Astrocyte of the spinal cord (primary cell): ENCODE measurements at regions not wholly inside any gene's neighbourhood (a gene's known extent, or its start where the extent isn't known, plus 50 kb on each side); places are given as distances from the start of the nearest gene placed in this dataset.
"Not testable (repeated sequence)": the region's sequence is repeated elsewhere in the genome, so short reads cannot be mapped to it uniquely, and the experiment has no call there.

ENCODE experiments used
- DNase-seq: peaks from one replicate; pipeline ENCODE4 v3.0.0; 2011; ENCODE audit warnings: low read depth, low spot score
- H3K4me3 ChIP-seq: 2 replicates; pipeline ENCODE4 v1.5.1; 2011; ENCODE audit warnings: low read depth, mild to moderate bottlenecking, low read length, moderate library complexity
- in situ Hi-C: cut with HindIII; loops from 2 replicates; pipeline ENCODE4 v1.10.0; 2017; ENCODE audit warnings: low sequenced_read_pairs
- TF ChIP-seq, protein P1 (sequence below): IDR thresholded peaks from 2 replicates; pipeline ENCODE4 v1.5.1; 2012; ENCODE audit warnings: low read depth, mild to moderate bottlenecking, low read length, inconsistent platforms

DNA sequence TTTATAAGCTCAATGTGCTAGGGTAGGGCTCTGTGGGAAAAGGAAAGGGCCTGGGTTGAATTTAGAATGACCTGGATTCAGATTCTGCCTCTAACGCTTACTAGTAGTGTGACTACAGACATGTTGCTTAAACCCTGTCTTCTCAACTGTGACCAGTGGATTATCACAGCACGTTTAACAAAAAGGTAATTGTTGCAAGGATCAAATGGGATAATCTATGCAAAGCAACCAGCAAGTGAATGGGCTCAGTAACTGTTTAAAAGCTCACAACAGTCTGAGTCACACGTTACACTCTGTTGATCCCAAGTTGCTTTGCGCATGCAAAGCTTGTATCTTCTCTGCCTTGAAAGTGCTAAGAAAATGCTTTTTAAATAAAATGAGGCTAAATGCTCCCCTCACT is 236.5 kb downstream of the IL20RB start:
- in situ Hi-C loops = no loop called here
- TF ChIP-seq, protein P1, sequence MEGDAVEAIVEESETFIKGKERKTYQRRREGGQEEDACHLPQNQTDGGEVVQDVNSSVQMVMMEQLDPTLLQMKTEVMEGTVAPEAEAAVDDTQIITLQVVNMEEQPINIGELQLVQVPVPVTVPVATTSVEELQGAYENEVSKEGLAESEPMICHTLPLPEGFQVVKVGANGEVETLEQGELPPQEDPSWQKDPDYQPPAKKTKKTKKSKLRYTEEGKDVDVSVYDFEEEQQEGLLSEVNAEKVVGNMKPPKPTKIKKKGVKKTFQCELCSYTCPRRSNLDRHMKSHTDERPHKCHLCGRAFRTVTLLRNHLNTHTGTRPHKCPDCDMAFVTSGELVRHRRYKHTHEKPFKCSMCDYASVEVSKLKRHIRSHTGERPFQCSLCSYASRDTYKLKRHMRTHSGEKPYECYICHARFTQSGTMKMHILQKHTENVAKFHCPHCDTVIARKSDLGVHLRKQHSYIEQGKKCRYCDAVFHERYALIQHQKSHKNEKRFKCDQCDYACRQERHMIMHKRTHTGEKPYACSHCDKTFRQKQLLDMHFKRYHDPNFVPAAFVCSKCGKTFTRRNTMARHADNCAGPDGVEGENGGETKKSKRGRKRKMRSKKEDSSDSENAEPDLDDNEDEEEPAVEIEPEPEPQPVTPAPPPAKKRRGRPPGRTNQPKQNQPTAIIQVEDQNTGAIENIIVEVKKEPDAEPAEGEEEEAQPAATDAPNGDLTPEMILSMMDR = no peak
- no peak for DNase-seq
- H3K4me3 ChIP-seq = no peak overlapping the region

DNA sequence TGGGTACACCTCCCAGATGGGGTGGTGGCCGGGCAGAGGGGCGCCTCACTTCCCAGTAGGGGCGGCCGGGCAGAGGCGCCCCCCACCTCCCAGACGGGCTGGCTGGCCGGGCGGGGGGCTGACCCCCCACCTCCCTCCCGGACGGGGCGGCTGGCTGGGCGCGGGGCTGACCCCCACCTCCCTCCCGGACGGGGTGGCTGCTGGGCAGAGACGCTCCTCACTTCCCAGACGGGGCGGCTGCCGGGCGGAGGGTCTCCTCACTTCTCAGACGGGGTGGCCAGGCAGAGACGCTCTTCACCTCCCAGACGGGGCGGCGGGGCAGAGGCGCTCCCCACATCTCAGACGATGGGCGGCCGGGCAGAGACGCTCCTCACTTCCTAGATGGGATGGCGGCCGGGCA is 240.6 kb downstream of the IL20RB start:
- H3K4me3 ChIP-seq, DNase-seq, in situ Hi-C loops: not testable (repeated sequence)

DNA sequence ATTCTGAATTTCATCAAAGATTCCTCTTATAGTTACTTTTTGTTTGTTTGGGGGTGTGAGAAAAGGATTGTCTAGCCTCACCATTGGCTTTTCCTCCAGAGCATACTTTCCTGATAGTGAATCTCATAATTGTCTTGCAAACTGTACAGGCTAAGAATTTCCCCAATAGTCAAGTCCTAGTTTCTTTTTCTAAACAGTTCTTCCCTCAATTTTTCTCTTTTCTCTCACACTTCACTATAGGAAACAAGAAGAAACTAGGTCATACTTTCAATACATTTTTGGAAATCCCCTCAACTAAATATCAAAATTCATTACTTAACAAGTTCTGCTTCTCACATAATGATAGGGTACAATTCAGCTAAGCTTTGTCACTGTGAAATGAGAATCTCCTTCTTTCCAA is 241.9 kb downstream of the IL20RB start:
- no peak for DNase-seq
- TF ChIP-seq, protein P1 = no peak
- H3K4me3 ChIP-seq = no peak overlapping the region
- in situ Hi-C loops = no loop called here

DNA sequence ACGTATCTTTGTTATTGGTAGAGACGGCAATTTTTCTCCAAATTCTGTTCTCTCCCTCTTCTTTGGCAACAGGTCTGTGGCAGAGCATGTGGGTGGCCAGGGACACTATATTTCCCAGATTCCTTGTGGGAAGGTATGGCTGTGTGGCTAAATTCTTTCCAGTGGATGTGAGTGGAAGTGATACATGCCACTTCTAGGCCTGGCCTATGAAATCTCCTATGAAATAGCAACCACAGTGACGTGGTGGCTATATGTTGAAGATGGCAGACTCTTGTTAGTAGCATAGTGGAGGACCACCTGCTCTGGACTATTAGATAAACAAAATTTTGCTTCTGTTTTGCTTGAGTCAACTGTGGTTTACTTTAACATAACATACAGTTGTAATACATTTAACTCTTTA is 243.3 kb downstream of the IL20RB start:
- TF ChIP-seq, protein P1 = no peak
- in situ Hi-C loops = no loop called here
- no peak for DNase-seq
- no peak overlapping the region for H3K4me3 ChIP-seq

DNA sequence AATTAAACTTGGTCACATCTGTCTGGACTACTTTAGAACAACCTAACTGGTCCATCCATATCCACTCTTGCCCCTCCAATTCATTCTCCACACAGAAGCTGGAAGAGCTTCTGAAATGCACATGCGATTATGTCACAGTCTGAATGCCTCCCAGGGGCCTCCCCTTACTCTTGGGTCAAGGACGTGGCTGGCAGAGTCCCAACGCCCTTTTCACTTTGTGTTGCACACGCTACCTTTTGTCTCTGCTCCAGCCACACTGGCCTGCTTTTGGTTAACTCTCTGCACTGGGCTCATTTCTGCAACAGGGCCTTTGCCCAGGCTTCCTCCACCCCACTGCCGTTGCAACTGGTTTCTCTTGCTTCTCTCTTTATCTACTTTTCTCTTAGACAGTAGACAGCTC is 245.2 kb downstream of the IL20RB start:
- no peak overlapping the region for H3K4me3 ChIP-seq
- in situ Hi-C loops = no loop called here
- DNase-seq = no peak
- TF ChIP-seq, protein P1 = no peak

DNA sequence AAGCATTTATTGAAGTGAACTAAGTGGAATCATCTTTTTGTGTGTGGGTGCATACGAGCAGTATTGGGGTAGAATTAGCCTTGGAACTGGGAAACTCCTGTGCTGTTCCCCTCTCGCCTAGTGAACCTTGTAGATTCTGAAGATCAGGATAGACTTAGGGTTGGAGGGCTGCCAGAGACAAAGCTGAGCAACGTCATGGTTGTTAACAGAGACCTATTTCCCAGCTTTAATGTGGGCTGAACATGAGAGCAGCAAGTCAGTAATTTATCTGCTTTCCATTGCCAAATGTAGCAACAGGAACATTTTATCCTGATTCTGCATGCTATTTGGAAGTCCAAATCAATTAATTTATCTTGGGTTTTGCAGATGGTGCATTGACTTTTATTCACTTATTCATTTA is 246.6 kb downstream of the IL20RB start:
- in situ Hi-C loops = no loop called here
- no peak overlapping the region for H3K4me3 ChIP-seq
- no peak for DNase-seq
- TF ChIP-seq, protein P1 = no peak

DNA sequence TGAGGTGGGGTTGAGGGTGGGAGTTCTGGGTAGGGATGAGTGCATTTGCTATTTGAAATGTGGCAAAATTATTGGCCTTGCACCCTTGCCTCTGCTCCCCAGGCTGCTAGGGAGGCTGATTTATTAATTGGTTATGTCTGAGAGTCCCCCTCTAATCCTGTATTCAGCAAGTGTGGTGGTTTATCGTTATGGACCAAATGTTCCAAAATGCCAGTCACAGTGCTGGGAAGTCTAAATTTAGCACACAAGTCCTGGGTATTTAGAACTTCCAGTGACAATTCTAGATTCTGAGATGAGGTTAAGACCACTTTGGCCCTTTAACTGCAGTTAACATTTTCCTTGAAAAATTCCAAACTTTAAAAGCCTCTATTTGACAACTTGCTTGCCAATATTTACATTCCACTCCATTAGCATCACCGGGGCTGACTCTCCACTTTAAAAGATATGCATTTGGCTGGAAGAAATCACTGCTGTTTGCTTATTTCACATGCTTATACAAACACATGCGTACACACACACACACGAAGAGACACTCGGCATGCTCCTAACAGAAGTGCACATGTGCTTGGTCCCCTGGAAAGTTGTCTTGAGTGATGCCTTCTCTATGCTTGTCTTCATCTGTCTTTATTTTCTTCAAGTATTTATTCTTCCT is 247.7 kb downstream of the IL20RB start:
- in situ Hi-C loops = no loop called here

More for the DNA sequence above, 247.7 kb downstream of the IL20RB start:
- TF ChIP-seq, protein P1 = no peak
- H3K4me3 ChIP-seq = no peak overlapping the region
- DNase-seq = no peak
